ENCODE measurements at regions not wholly inside any gene's neighbourhood (a gene's known extent, or its start where the extent isn't known, plus 50 kb on each side); places are given as distances from the start of the nearest gene placed in this dataset.

DNA sequence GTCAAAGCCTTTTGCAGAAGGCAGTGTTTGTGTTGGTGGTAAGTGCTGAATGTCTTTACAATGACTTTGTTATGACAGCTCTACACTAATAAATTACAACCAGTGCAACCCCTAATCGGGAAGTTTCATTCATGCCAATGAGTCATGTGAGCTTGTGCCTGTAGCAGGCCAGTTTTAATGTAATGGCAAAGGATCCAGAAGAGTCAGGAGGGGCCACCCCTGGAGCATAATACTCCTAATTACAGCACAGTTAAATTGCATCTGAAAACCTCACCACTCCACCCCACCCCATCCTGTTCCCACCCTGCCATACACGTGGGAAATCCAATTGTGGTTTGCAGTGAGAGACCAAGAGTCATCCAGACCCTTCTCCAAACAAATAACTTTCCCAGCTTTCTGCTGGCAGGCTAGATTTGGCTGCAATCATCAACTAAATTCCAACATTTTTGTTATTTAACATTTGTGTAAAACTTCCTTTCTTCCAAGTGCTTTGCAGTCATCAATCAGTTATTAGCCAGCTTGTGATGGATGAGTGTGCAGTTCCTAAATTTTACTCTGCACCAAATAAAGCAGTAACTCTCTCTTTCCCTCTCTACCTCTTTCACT lies 277.3 kb upstream of the FAT3 start:
- DNase-seq, result no peak

- no peak for DNase-seq
These were observed 278.1 kb upstream of the FAT3 start for GRCh38 chr11:91946397-91946951.

DNA sequence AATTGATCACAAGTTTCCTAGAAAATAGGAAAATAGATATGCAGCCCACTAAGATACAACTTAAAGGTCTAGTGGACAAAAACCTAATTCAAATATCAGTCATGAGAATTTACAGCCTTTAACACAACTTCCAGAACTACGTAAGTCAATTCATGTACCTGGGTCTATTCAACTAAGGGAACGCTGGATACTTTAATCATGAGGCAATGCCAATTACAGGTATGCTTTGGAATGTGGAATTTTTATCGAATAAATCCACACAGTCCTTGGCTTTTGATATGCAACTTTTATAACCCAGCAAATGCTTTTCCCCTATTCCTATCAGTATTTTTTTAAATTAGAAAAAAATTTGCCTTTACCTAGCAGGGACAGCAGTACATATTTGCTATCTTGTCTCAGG lies 289.5 kb upstream of the FAT3 start:
- no peak for DNase-seq

- DNase-seq, result no peak
These were observed 292.3 kb upstream of the FAT3 start for GRCh38 chr11:91932151-91932821.

GRCh38 chr11:91927448-91927847 lies 297.2 kb upstream of the FAT3 start:
- no peak for DNase-seq

- DNase-seq, result no peak
These were observed 297.7 kb upstream of the FAT3 start for GRCh38 chr11:91926965-91927364.

GRCh38 chr11:91922846-91923245 lies 301.8 kb upstream of the FAT3 start:
- no peak for DNase-seq

DNA sequence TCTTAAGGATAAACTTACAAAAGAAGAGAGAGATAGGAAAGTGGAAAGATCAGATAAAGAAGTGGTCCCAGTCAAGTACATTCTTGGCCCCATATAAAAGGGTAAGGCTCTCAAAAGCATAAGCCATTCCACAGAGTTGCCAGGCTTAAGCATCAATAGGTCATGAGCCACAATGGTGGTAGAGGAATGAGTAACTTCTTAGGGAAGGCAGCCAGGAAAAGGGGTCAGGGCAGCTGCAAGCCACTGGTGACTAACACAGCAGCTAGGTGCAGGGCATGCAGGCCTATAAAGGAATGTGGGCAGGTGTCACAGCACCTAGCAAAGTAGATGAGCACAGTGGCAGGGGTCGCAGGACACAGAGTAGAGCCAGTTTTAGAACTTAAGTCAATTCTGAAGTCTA lies 302.6 kb upstream of the FAT3 start:
- DNase-seq, result no peak

GRCh38 chr11:91913407-91913806 lies 311.2 kb upstream of the FAT3 start:
- no peak for DNase-seq

DNA sequence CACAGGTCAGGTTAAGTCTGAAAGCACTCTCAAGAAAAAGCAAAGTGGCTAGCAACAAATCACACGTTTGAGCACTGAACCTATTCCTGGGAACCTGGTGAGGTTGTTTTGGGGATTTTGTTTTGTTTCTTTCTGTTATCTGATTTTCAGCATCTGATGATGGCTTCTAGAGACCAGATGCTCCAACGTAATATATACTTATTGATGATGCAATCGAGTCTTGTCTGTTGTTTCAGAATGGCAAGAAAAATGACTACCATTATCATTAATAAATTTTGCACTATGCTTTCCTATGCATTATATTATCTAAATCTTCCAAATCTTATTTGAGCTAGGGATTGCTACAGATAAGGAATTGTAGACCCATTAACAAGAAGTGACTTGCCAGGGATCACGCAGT lies 312.3 kb upstream of the FAT3 start:
- no peak for DNase-seq

GRCh38 chr11:91906871-91907624 lies 317.6 kb upstream of the FAT3 start:
- DNase-seq, result no peak

DNA sequence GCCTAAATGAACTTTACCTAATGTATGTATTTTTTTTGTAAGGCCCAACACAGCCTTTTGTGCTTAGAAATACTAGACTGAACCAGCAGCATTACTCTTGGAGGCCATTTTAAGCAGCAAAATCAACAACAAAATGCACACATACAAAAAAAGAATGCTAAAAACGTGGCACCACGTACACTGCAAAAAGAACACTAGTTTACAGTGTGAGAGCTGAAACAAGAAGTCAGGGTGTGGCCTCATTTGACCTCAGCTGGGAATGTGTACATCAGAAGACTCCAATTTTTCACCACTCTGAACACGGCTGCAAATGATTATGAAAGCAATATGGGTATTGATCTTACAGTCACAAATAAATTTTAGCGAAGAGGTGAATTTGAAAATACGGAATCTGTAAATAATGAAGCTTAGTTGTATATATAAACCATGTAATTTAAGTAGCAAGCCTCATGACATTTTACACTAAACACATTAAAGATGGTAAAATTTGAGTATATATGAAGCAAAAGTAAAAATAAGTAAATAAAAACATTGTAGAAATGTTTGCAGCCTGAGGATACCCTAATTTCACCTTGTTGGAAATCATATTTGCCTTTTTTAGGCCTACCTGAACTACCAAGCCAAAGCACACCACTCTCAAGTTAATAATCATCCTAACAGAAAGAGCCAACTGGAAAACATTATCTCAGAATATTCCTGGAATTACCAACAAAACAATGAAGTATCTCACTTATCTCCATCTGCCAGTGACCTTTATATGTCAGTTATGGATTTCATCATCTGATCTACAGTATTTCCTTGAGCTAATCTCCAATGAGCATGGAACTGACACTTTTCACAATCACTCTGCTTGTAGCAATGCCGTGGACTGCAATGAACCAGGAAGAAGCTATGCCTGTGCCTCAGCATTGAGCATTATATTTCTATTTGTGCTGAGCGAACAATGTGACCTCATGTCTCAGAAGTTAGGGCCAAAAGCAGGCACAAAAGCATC lies 319.5 kb upstream of the FAT3 start:
- DNase-seq, result no peak

- no peak for DNase-seq
These were observed 322.3 kb upstream of the FAT3 start for GRCh38 chr11:91902312-91902711.

GRCh38 chr11:91880660-91881059 lies 344.0 kb upstream of the FAT3 start:
- DNase-seq, result no peak

DNA sequence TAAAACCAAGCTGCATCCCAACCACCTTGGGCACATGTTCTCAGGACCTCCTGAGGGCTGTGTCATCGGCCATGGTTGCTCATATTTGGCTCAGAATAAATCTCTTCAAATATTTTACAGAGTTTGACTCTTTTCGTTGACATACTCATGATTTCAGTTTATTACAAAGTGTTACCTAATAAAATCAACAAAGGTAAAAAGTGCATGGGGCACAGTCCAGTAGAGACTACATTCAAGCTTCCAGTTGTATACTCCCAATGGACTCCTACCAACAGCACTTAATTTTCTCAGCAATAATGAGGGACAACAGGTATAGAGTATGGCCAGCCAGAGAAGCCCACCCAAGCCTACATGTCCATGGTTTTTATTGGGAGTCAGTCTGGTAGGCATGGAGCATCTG lies 347.9 kb upstream of the FAT3 start:
- no peak for DNase-seq

- no peak for DNase-seq
These were observed 352.4 kb upstream of the FAT3 start for GRCh38 chr11:91872243-91872642.

DNA sequence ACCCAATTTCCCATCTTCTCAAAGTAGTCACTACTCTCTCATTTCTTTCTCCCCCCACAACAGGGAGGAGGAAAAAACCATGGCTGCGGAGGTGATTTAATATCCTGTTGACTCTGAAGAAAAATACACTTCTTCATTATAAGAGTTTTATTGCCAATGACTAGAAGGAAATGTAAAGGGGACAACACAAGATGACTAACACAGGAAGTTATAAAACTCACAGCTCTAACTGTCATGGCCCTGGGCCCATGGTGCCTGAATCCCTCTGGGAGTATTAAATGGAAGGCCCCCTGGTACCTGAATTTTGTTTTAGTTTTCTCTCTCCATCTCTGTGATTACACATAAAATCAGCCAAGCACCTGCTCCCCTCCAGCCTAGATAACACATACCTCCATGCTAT lies 352.8 kb upstream of the FAT3 start:
- no peak for DNase-seq

GRCh38 chr11:91871048-91871447 lies 353.6 kb upstream of the FAT3 start:
- DNase-seq, result no peak

DNA sequence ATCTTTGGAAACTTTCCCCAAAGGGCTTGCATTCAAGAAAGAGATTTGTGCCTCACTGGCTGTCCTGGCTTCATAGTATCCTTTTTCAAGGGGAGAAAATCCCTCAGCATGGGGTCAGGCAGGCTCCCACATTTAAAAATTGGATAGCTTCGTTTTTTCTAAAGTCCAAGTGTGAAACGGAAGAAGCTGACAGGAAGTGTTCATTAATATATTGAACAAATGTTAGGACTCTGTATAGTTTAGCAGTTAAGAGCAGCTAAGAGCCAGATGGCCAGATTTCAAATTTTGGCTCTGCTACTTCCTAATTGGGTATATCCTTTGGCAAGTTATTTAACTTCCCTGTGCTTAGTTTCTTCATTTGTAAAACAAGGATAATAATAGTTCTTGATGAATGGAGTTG lies 354.9 kb upstream of the FAT3 start:
- no peak for DNase-seq

- DNase-seq, result no peak
These were observed 358.0 kb upstream of the FAT3 start for GRCh38 chr11:91866642-91867041.

DNA sequence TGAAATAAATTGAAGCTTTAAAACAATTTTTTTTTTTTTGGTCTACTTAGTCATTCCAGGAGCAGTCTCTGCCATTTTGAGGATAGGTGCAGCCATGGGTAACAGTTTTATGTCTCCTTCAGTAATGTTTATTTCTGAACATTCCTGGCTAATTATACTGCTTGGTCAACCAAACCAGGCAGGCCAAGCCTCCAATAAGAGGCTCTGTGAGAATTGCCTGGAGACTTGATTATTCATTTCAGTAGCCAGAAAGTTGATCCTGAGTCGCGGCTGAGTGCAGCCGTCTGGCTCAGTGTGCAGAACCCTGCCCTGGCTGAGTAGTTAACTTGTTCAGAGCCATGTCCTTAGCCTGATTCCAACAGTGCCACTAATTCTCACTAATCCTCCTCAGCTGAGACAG lies 364.0 kb upstream of the FAT3 start:
- no peak for DNase-seq

DNA sequence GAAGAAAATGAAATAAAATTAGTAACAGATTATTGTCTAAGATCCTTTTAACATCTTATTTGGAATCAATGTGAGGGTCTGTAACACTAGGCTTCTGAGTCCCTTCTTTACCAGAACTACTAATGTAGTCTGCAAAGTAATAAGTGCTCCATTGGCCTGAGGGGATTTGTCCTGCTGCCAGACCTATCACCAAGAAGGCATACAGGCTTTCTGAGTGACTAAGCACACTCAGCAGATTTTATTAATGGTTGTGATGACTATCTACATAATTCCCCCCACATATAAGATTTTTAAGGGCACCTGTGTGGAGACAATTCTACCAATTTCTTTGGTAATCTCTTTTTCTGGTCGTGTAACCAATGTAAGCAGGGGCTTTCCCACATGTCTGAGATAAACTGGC lies 365.0 kb upstream of the FAT3 start:
- DNase-seq, result no peak

GRCh38 chr11:91857179-91857578 lies 367.4 kb upstream of the FAT3 start:
- DNase-seq, result no peak

Measured in hematopoietic multipotent progenitor cell treated with erythropoietin and hydrocortisone succinate and interleukin-3 and kit ligand, for 6 days (in vitro differentiated cells).